22Rv1 (cell line): ENCODE measurements at regions not wholly inside any gene's neighbourhood (a gene's known extent, or its start where the extent isn't known, plus 50 kb on each side); places are given as distances from the start of the nearest gene placed in this dataset.

ENCODE experiments used
- CTCF ChIP-seq: fragments of 450-650 bp; IDR thresholded peaks from 2 replicates; pipeline ENCODE4 v1.5.1; 2017; ENCODE audit warnings: mild to moderate bottlenecking
- ZFX ChIP-seq: fragments of 450-650 bp; IDR thresholded peaks from 2 replicates; pipeline ENCODE4 v1.6.1; 2017; ENCODE audit warnings: antibody characterized with exemption, borderline replicate concordance

DNA sequence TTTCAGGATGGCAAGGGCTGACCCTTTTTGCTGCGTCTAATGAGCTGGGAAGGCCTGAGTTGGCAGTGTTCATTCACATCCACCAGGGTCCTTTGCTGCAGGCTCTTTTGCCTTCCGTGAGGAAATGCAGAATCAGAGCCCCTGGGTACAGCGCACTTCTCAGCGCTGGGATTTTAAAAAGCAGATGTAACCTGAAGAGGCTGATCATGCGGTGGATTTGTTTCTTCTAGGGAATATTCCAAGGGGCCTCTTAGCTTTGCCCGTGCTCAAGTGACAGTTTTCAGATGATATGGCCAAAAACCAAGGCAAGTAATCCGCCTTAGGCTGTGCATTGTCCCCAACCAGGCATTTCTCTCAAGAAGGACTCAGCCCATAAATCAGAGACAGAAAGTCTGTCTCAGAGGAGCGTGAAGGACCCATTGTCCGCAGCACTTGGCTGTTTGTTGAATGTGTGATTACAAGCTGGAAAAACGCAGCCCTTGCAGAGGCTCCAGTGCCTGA lies 237.6 kb downstream of the PTPRC start:
- no peak for TF ChIP-seq CTCF
- no peak for TF ChIP-seq ZFX
